ENCODE measurements at regions not wholly inside any gene's neighbourhood (a gene's known extent, or its start where the extent isn't known, plus 50 kb on each side); places are given as distances from the start of the nearest gene placed in this dataset.
A peak's percentile ranks its signal among the peaks of the same experiment; 100 is the strongest.

GRCh38 chr3:63069806-63070475, 194.7 kb upstream of the CADPS start:
- Histone ChIP-seq H3K27ac (ENCODE audit: insufficient read depth, low read length) (no peak overlapping the region), H3K4me3 (replicated peaks in 1 of 4; ENCODE audit: control extremely low read depth in 1 of 4, insufficient read depth in 1 of 4, low read depth in 3 of 4, low read length in 4 of 4) (no peak overlapping the region), H3K79me2 (ENCODE audit: control insufficient read depth, insufficient read depth, low read length) (no peaks in the 10 kb centered on the region), H4K20me1 (ENCODE audit: control insufficient read depth, extremely low read depth, insufficient read depth, low read length) (no peaks in the 10 kb centered on the region), H3K4me1 (ENCODE audit: control insufficient read depth, extremely low read depth, insufficient read depth, low read length) (no peaks in the 10 kb centered on the region), H3K9me3 (ENCODE audit: control insufficient read depth, insufficient read depth, low read depth, low read length) (no peaks in the 10 kb centered on the region), H3K27me3 (ENCODE audit: control insufficient read depth, insufficient read depth, low read length) (no peaks in the 10 kb centered on the region), H3K9ac (ENCODE audit: insufficient read depth, low read length) (no peak overlapping the region), H3K4me2 (ENCODE audit: extremely low read depth, insufficient read depth, low read length) (no peak overlapping the region), H2AFZ (ENCODE audit: low read length) (no peak overlapping the region), H3K36me3 (ENCODE audit: control insufficient read depth, insufficient read depth, low read length) (no peaks in the 10 kb centered on the region)
- no peak for TF ChIP-seq CTCF (conservative IDR thresholded peaks at IDR 0.05 in 1 of 2, IDR thresholded peaks at IDR 0.05 in 1 of 2; ENCODE audit: low read depth in 1 of 2, low read length in 2 of 2)
- peak in 1 of 2 donors; percentile 39 for DNase-seq (ENCODE audit: low read depth in 2 of 2)

- Histone ChIP-seq H3K36me3 (ENCODE audit: control insufficient read depth, insufficient read depth, low read length) (no peaks in the 10 kb centered on the region), H3K4me3 (replicated peaks in 1 of 4; ENCODE audit: control extremely low read depth in 1 of 4, insufficient read depth in 1 of 4, low read depth in 3 of 4, low read length in 4 of 4) (no peak overlapping the region), H3K4me2 (ENCODE audit: extremely low read depth, insufficient read depth, low read length) (no peak overlapping the region), H3K4me1 (ENCODE audit: control insufficient read depth, extremely low read depth, insufficient read depth, low read length) (no peaks in the 10 kb centered on the region), H3K79me2 (ENCODE audit: control insufficient read depth, insufficient read depth, low read length) (no peaks in the 10 kb centered on the region), H3K9ac (ENCODE audit: insufficient read depth, low read length) (no peak overlapping the region), H4K20me1 (ENCODE audit: control insufficient read depth, extremely low read depth, insufficient read depth, low read length) (no peaks in the 10 kb centered on the region), H3K27me3 (ENCODE audit: control insufficient read depth, insufficient read depth, low read length) (no peaks in the 10 kb centered on the region), H3K9me3 (ENCODE audit: control insufficient read depth, insufficient read depth, low read depth, low read length) (no peaks in the 10 kb centered on the region), H3K27ac (ENCODE audit: insufficient read depth, low read length) (no peak overlapping the region), H2AFZ (ENCODE audit: low read length) (no peak overlapping the region)
- TF ChIP-seq CTCF (conservative IDR thresholded peaks at IDR 0.05 in 1 of 2, IDR thresholded peaks at IDR 0.05 in 1 of 2; ENCODE audit: low read depth in 1 of 2, low read length in 2 of 2) (no peak), EZH2 (IDR thresholded peaks at IDR 0.05; ENCODE audit: low read length, missing control alignments) (no peak)
- no peak for DNase-seq (ENCODE audit: low read depth in 2 of 2)
Measured at GRCh38 chr3:63070476-63070810, 195.2 kb upstream of the CADPS start.

GRCh38 chr3:63076357-63076756, 201.1 kb upstream of the CADPS start:
- no peak overlapping the region for H2AFZ ChIP-seq (ENCODE audit: low read length)
- no peaks in the 10 kb centered on the region for H3K4me1 ChIP-seq (ENCODE audit: control insufficient read depth, extremely low read depth, insufficient read depth, low read length)
- H3K27ac ChIP-seq (ENCODE audit: insufficient read depth, low read length), result no peak overlapping the region
- no peaks in the 10 kb centered on the region for H3K9me3 ChIP-seq (ENCODE audit: control insufficient read depth, insufficient read depth, low read depth, low read length)
- no peaks in the 10 kb centered on the region for H3K36me3 ChIP-seq (ENCODE audit: control insufficient read depth, insufficient read depth, low read length)
- no peak overlapping the region for H3K4me2 ChIP-seq (ENCODE audit: extremely low read depth, insufficient read depth, low read length)
- H3K27me3 ChIP-seq (ENCODE audit: control insufficient read depth, insufficient read depth, low read length), result no peaks in the 10 kb centered on the region
- no peaks in the 10 kb centered on the region for H3K79me2 ChIP-seq (ENCODE audit: control insufficient read depth, insufficient read depth, low read length)
- H3K9ac ChIP-seq (ENCODE audit: insufficient read depth, low read length), result no peak overlapping the region
- H4K20me1 ChIP-seq (ENCODE audit: control insufficient read depth, extremely low read depth, insufficient read depth, low read length), result no peaks in the 10 kb centered on the region
- TF ChIP-seq EZH2 (IDR thresholded peaks at IDR 0.05; ENCODE audit: low read length, missing control alignments), result no peak
- TF ChIP-seq CTCF (conservative IDR thresholded peaks at IDR 0.05 in 1 of 2, IDR thresholded peaks at IDR 0.05 in 1 of 2; ENCODE audit: low read depth in 1 of 2, low read length in 2 of 2), result no peak
- no peak overlapping the region for H3K4me3 ChIP-seq (replicated peaks in 1 of 4; ENCODE audit: control extremely low read depth in 1 of 4, insufficient read depth in 1 of 4, low read depth in 3 of 4, low read length in 4 of 4)
- no peak for DNase-seq (ENCODE audit: low read depth in 2 of 2)
